H1 (cell line): ENCODE measurements at regions not wholly inside any gene's neighbourhood (a gene's known extent, or its start where the extent isn't known, plus 50 kb on each side); places are given as distances from the start of the nearest gene placed in this dataset.

Experiments
- CTCF ChIA-PET: fragments of 300-600 bp; sonication (Branson Sonifier 250); formaldehyde crosslinking; loops from one replicate; lab custom pipeline; 2021; ENCODE audit not compliant: partially characterized antibody; lab: Charles Lee
- POLR2A ChIA-PET: fragments of 300-600 bp; sonication (Branson Sonifier 250); formaldehyde crosslinking; loops from one replicate; lab custom pipeline; 2021; ENCODE audit warnings: inconsistent platforms; ENCODE audit not compliant: partially characterized antibody; lab: Charles Lee
- DNase-seq, 2 experiments: peaks; one replicate each; pipeline versions ENCODE4 v3.0.0 to v3.0.0-alpha.2; 2010 to 2022; ENCODE audit warnings: low spot score in 2 of 2, low read depth in 1 of 2, mixed read lengths in 1 of 2
- FAIRE-seq: peaks from 2 replicates; lab custom pipeline; 2011; peaks lifted over from hg19 to GRCh38; lab: Jason Lieb, UNC
- H2AFZ ChIP-seq: 2 replicates; pipeline ENCODE4 v1.8.1; 2012; ENCODE audit warnings: low read length, inconsistent platforms
- H2AK5ac ChIP-seq: 2 replicates; pipeline ENCODE4 v1.6.1; 2013; ENCODE audit warnings: low read depth, low read length
- H2BK120ac ChIP-seq: replicated peaks from 2 replicates; pipeline ENCODE3; 2013; ENCODE audit warnings: low read depth, low read length, inconsistent platforms
- H2BK12ac ChIP-seq: 2 replicates; pipeline ENCODE4 v1.6.1; 2013; ENCODE audit warnings: low read depth, low read length
- H2BK15ac ChIP-seq: 2 replicates; pipeline ENCODE4 v1.6.1; 2013; ENCODE audit warnings: low read length
- H2BK20ac ChIP-seq: 2 replicates; pipeline ENCODE4 v1.6.1; 2013; ENCODE audit warnings: low read length
- H2BK5ac ChIP-seq: 2 replicates; pipeline ENCODE4 v1.6.1; 2013; ENCODE audit warnings: low read depth, low read length
- H3K14ac ChIP-seq: 2 replicates; pipeline ENCODE4 v1.6.1; 2013; ENCODE audit warnings: inconsistent platforms; ENCODE audit not compliant: insufficient read length
- H3K18ac ChIP-seq: 2 replicates; pipeline ENCODE4 v1.6.1; 2013; ENCODE audit warnings: low read length; ENCODE audit errors: extremely low read depth
- H3K23ac ChIP-seq: 2 replicates; pipeline ENCODE4 v1.6.1; 2013; ENCODE audit warnings: inconsistent platforms; ENCODE audit not compliant: insufficient read length
- H3K23me2 ChIP-seq: 2 replicates; pipeline ENCODE4 v1.6.1; 2013; ENCODE audit warnings: low read depth, low read length
- H3K27ac ChIP-seq: 2 replicates; pipeline ENCODE4 v1.6.1; 2011; ENCODE audit warnings: low read depth, low read length, inconsistent platforms
- H3K27me3 ChIP-seq, 4 experiments: replicated peaks in 1 of 4; 1 replicate in 1 of 4; 2 replicates in 3 of 4; pipeline versions ENCODE4 v1.6.1 to v1.8.1; 2011 to 2013; ENCODE audit warnings: low read length in 3 of 4, mild to moderate bottlenecking in 3 of 4, inconsistent platforms in 2 of 4, mixed read lengths in 2 of 4, moderate library complexity in 1 of 4; ENCODE audit not compliant: control insufficient read depth in 3 of 4, insufficient read depth in 3 of 4; ENCODE audit errors: extremely low read depth in 1 of 4
- H3K36me3 ChIP-seq, 4 experiments: 2 replicates each; pipeline versions ENCODE4 v1.6.1 to v1.8.1; 2011 to 2013; ENCODE audit warnings: mild to moderate bottlenecking in 4 of 4, low read length in 3 of 4, moderate library complexity in 2 of 4, control low read depth in 1 of 4, inconsistent platforms in 1 of 4; ENCODE audit not compliant: insufficient read depth in 4 of 4, control insufficient read depth in 2 of 4
- H3K4ac ChIP-seq: replicated peaks from 2 replicates; pipeline ENCODE3; 2013; ENCODE audit warnings: low read length, low read depth, mixed read lengths, inconsistent platforms; ENCODE audit not compliant: insufficient read length
- H3K4me1 ChIP-seq, 4 experiments: replicated peaks in 1 of 4; 1 replicate in 1 of 4; 2 replicates in 3 of 4; pipeline versions ENCODE4 v1.6.1 to v1.8.1; 2011 to 2013; ENCODE audit warnings: low read length in 3 of 4, inconsistent platforms in 2 of 4, mixed read lengths in 1 of 4; ENCODE audit not compliant: insufficient read depth in 4 of 4, control insufficient read depth in 3 of 4
- H3K4me2 ChIP-seq, 2 experiments: 2 replicates each; pipeline versions ENCODE4 v1.6.1 to v1.8.1; 2011 to 2013; ENCODE audit warnings: low read depth in 2 of 2, low read length in 2 of 2, control low read depth in 1 of 2, inconsistent platforms in 1 of 2, mild to moderate bottlenecking in 1 of 2; ENCODE audit not compliant: insufficient read depth in 1 of 2
- H3K4me3 ChIP-seq, 4 experiments: fragments of 200-600, 300-600 bp in 1 of 4; sonication (generic), shearing (Covaris generic), sonication (Bioruptor Twin) in 1 of 4; 2 replicates each; pipeline versions ENCODE4 v1.5.1 to v1.8.1; 2011 to 2016; ENCODE audit warnings: low read length in 4 of 4, low read depth in 3 of 4, control low read depth in 2 of 4, inconsistent platforms in 2 of 4, mild to moderate bottlenecking in 2 of 4, mixed read lengths in 1 of 4, moderate library complexity in 1 of 4; ENCODE audit not compliant: insufficient read depth in 2 of 4; ENCODE audit errors: extremely low read depth in 1 of 4
- H3K56ac ChIP-seq: replicated peaks from 2 replicates; pipeline ENCODE3; 2013; ENCODE audit warnings: low read depth, mild to moderate bottlenecking, mixed read lengths, low read length, inconsistent platforms; ENCODE audit not compliant: insufficient read length
- H3K79me1 ChIP-seq: 2 replicates; pipeline ENCODE4 v1.6.1; 2013; ENCODE audit warnings: low read depth, low read length, control low read depth
- H3K79me2 ChIP-seq, 2 experiments: 2 replicates each; pipeline versions ENCODE4 v1.6.1 to v1.8.1; 2012 to 2013; ENCODE audit warnings: low read length in 2 of 2, mild to moderate bottlenecking in 2 of 2, inconsistent platforms in 1 of 2; ENCODE audit not compliant: insufficient read depth in 2 of 2, control insufficient read depth in 1 of 2
- H3K9ac ChIP-seq, 4 experiments: replicated peaks in 1 of 4; 1 replicate in 1 of 4; 2 replicates in 3 of 4; pipeline versions ENCODE4 v1.6.1 to v1.8.1; 2011 to 2013; ENCODE audit warnings: low read depth in 3 of 4, low read length in 3 of 4, control low read depth in 2 of 4, mild to moderate bottlenecking in 2 of 4, moderate library complexity in 2 of 4, inconsistent platforms in 1 of 4; ENCODE audit errors: extremely low read depth in 1 of 4
- H3K9me3 ChIP-seq, 2 experiments: 2 replicates each; pipeline versions ENCODE4 v1.6.1 to v1.8.1; 2012 to 2013; ENCODE audit warnings: mild to moderate bottlenecking in 2 of 2, moderate library complexity in 2 of 2, control low read depth in 1 of 2, inconsistent platforms in 1 of 2, low read depth in 1 of 2, low read length in 1 of 2, mixed read lengths in 1 of 2; ENCODE audit not compliant: insufficient read depth in 2 of 2
- H4K20me1 ChIP-seq, 2 experiments: replicated peaks in 1 of 2; 2 replicates each; pipeline versions ENCODE3 to v1.8.1; 2011 to 2013; ENCODE audit warnings: inconsistent platforms in 2 of 2, low read length in 2 of 2, mild to moderate bottlenecking in 1 of 2; ENCODE audit not compliant: insufficient read depth in 2 of 2, control insufficient read depth in 1 of 2
- H4K5ac ChIP-seq: 2 replicates; pipeline ENCODE4 v1.6.1; 2013; ENCODE audit warnings: low read length, low read depth, mixed read lengths, inconsistent platforms; ENCODE audit not compliant: insufficient read length
- H4K8ac ChIP-seq: 2 replicates; pipeline ENCODE4 v1.8.0; 2013; ENCODE audit warnings: mild to moderate bottlenecking, moderate library complexity, low read length, inconsistent platforms; ENCODE audit not compliant: insufficient read depth; ENCODE audit errors: extremely low read depth
- H4K91ac ChIP-seq: replicated peaks from 2 replicates; pipeline ENCODE3; 2013; ENCODE audit warnings: low read length, mixed read lengths, inconsistent platforms; ENCODE audit not compliant: insufficient read length
- BRCA1 ChIP-seq: IDR thresholded peaks from 2 replicates; pipeline ENCODE4 v1.6.1; 2012; ENCODE audit warnings: low read depth, low read length, improper control_type of control experiment
- CTBP2 ChIP-seq: IDR thresholded peaks from 2 replicates; pipeline ENCODE4 v1.7.0; 2011; ENCODE audit warnings: borderline replicate concordance, mild to moderate bottlenecking, moderate library complexity, mixed read lengths, low read length; ENCODE audit not compliant: insufficient read depth, insufficient read length
- CTCF ChIP-seq, 3 experiments: IDR thresholded peaks; 1 replicate in 2 of 3; 2 replicates in 1 of 3; pipeline versions ENCODE4 v1.5.1 to v1.6.1; 2011; ENCODE audit warnings: low read length in 3 of 3, mild to moderate bottlenecking in 3 of 3, inconsistent platforms in 2 of 3, low read depth in 1 of 3, moderate library complexity in 1 of 3; ENCODE audit not compliant: insufficient read depth in 1 of 3; ENCODE audit errors: control extremely low read depth in 1 of 3
- RAD21 ChIP-seq, 2 experiments: IDR thresholded peaks in 1 of 2; conservative IDR thresholded peaks in 1 of 2; 2 replicates each; pipeline ENCODE4 v1.6.1; 2011; ENCODE audit warnings: low read depth in 2 of 2, low read length in 2 of 2, improper control_type of control experiment in 1 of 2, inconsistent platforms in 1 of 2, mild to moderate bottlenecking in 1 of 2, moderate library complexity in 1 of 2
- RBBP5 ChIP-seq: IDR thresholded peaks from 2 replicates; pipeline ENCODE4 v1.7.1; 2012; ENCODE audit warnings: low read depth, mild to moderate bottlenecking, inconsistent platforms, low read length, moderate library complexity, borderline replicate concordance
- WGBS, 2 experiments: shearing (Covaris generic) in 1 of 2; methylation state at CpG; one replicate each; pipeline versions ENCODE4 v1.1.6 to v1.1.7; 2013 to 2015; ENCODE audit warnings: low lambda C conversion rate in 2 of 2, mixed read lengths in 2 of 2, inconsistent platforms in 1 of 2, low coverage in 1 of 2, missing lambda C conversion rate in 1 of 2; ENCODE audit not compliant: insufficient replicate concordance in 2 of 2, insufficient coverage in 1 of 2, insufficient read length in 1 of 2; ENCODE audit errors: extremely low coverage in 1 of 2, missing lambda C conversion rate in 1 of 2; 5-methylcytosine and 5-hydroxymethylcytosine counted together

DNA sequence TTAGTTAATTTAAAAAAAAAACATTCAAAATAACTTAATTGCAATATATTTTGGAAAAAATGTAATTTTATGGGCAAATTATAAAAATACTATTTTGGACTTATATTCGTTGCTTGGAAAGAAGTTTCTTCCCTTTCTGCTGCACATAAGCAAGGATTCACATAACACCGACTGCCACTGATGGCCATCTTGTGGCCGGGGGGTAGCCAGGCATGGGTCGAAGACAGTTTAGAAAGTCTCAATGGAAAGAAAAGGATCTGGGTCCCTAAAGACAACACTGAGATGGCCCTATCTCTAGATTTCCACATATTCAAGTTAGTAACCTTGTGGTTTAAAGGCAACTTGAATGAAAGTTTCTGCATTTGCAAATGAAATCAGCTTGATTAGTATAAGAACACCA, 318.6 kb downstream of the AKAIN1 start:
- Histone ChIP-seq H3K23me2 (no peaks in the 10 kb centered on the region), H3K79me2 (no peaks in the 10 kb centered on the region), H3K14ac (no peak overlapping the region), H2BK15ac (no peak overlapping the region), H2BK120ac (no peak overlapping the region), H2BK5ac (no peak overlapping the region), H3K27me3 (no peaks in the 10 kb centered on the region), H2BK20ac (no peak overlapping the region), H4K5ac (no peak overlapping the region), H3K9ac (no peak overlapping the region), H3K4ac (no peak overlapping the region), H2BK12ac (no peak overlapping the region), H3K56ac (no peak overlapping the region), H3K79me1 (no peaks in the 10 kb centered on the region), H3K4me1 (no peaks in the 10 kb centered on the region), H3K4me2 (no peak overlapping the region), H3K4me3 (no peak overlapping the region), H3K27ac (no peak overlapping the region), H4K8ac (no peak overlapping the region), H3K23ac (no peak overlapping the region), H3K18ac (no peak overlapping the region), H3K36me3 (no peaks in the 10 kb centered on the region), H2AFZ (no peak overlapping the region), H2AK5ac (no peak overlapping the region), H3K9me3 (peaks cover 0 to 6% of the 10 kb centered on the region in 2 experiments; a peak in 2 of 4 replicates), H4K20me1 (no peaks in the 10 kb centered on the region), H4K91ac (no peak overlapping the region)
- ChIA-PET CTCF (no interaction called here), POLR2A (no interaction called here)
- 80% methylated on average over 4 of the region's 4 CpGs; no CpG with 5 or more reads in 1 of the 2 experiments for WGBS, 2 experiments
- DNase-seq (no peak), FAIRE-seq (no peak)
- no peak for TF ChIP-seq CTBP2
- peak; percentile 39 to 56; a peak in 3 of 4 replicates for TF ChIP-seq RAD21 (IDR thresholded peaks at IDR 0.05 in 1 of 2, conservative IDR thresholded peaks at IDR 0.05 in 1 of 2; ENCODE audit: low read depth in 2 of 2, low read length in 2 of 2)
- TF ChIP-seq CTCF (IDR thresholded peaks at IDR 0.05; ENCODE audit: control extremely low read depth in 1 of 3, insufficient read depth in 1 of 3, low read depth in 1 of 3, low read length in 3 of 3), result peak; percentile 16 to 33 (median 17); a peak in 3 of 4 replicates
- TF ChIP-seq BRCA1, result no peak
- no peak for TF ChIP-seq RBBP5
